HFF-Myc (cell line): ENCODE measurements at regions not wholly inside any gene's neighbourhood (a gene's known extent, or its start where the extent isn't known, plus 50 kb on each side); places are given as distances from the start of the nearest gene placed in this dataset.

ENCODE experiments used
- DNase-seq: peaks from one replicate; pipeline ENCODE4 v3.0.0-alpha.2; 2011; ENCODE audit warnings: low read depth; ENCODE audit errors: extremely low read depth
- H3K4me3 ChIP-seq: replicated peaks from 2 replicates; pipeline ENCODE4 v1.5.1; 2011; ENCODE audit warnings: low read depth, mild to moderate bottlenecking, control low read depth, low read length
- CTCF ChIP-seq: IDR thresholded peaks from 2 replicates; pipeline ENCODE4 v1.5.1; 2012; ENCODE audit warnings: mild to moderate bottlenecking, low read depth, low read length, control low read depth; ENCODE audit errors: missing control alignments

GRCh38 chr13:63902141-63902540 lies 2486.5 kb upstream of the PCDH20 start:
- DNase-seq, result no peak
- TF ChIP-seq CTCF, result no peak
- H3K4me3 ChIP-seq, result no peak overlapping the region

GRCh38 chr13:63901630-63902029 lies 2486.0 kb upstream of the PCDH20 start:
- TF ChIP-seq CTCF, result no peak
- no peak overlapping the region for H3K4me3 ChIP-seq
- no peak for DNase-seq

GRCh38 chr13:63900406-63900805 lies 2484.8 kb upstream of the PCDH20 start:
- TF ChIP-seq CTCF, result no peak
- no peak overlapping the region for H3K4me3 ChIP-seq
- DNase-seq, result no peak

- TF ChIP-seq CTCF, result no peak
- no peak for DNase-seq
- H3K4me3 ChIP-seq, result no peak overlapping the region
These were observed 2480.7 kb upstream of the PCDH20 start for GRCh38 chr13:63896321-63896720.

- no peak for TF ChIP-seq CTCF
- no peak for DNase-seq
- no peak overlapping the region for H3K4me3 ChIP-seq
These were observed 2466.4 kb upstream of the PCDH20 start for GRCh38 chr13:63882052-63882451.

GRCh38 chr13:63880705-63881104 lies 2465.1 kb upstream of the PCDH20 start:
- no peak overlapping the region for H3K4me3 ChIP-seq
- TF ChIP-seq CTCF, result no peak
- no peak for DNase-seq

- no peak for DNase-seq
- no peak for TF ChIP-seq CTCF
- H3K4me3 ChIP-seq, result no peak overlapping the region
These were observed 2458.3 kb upstream of the PCDH20 start for GRCh38 chr13:63873936-63874335.
